ENCODE measurements at regions not wholly inside any gene's neighbourhood (a gene's known extent, or its start where the extent isn't known, plus 50 kb on each side); places are given as distances from the start of the nearest gene placed in this dataset.

DNA sequence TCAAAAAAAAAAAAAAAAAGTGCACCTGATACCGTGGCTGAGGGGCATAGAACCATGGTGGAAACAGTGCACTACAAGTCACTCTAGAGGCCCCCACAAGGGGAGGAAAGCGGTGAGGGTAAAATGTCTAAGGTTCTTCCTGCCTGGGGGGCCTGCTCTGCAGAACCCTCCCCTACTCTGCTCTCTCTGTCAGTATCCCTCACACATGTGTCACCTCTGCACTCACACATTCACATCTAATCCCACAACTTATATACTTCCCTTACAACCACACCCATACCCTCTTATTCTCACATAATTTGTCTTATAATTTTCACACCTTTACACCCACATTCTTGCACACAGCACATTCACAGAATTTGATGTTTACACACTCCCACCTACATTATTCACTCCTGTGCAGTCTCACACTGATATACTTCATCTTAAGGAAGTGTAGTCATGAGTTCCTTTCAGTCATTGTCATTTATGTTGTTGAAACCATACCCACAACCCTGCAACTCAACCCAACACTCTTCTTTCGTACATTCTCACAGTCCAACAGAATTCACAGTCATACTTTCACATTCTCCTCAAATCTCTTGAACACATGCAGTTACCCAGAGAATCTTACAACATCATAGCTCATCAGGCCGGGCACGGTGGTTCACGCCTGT, 68.0 kb upstream of the PAX2 start:
- TF ChIP-seq, protein P1, sequence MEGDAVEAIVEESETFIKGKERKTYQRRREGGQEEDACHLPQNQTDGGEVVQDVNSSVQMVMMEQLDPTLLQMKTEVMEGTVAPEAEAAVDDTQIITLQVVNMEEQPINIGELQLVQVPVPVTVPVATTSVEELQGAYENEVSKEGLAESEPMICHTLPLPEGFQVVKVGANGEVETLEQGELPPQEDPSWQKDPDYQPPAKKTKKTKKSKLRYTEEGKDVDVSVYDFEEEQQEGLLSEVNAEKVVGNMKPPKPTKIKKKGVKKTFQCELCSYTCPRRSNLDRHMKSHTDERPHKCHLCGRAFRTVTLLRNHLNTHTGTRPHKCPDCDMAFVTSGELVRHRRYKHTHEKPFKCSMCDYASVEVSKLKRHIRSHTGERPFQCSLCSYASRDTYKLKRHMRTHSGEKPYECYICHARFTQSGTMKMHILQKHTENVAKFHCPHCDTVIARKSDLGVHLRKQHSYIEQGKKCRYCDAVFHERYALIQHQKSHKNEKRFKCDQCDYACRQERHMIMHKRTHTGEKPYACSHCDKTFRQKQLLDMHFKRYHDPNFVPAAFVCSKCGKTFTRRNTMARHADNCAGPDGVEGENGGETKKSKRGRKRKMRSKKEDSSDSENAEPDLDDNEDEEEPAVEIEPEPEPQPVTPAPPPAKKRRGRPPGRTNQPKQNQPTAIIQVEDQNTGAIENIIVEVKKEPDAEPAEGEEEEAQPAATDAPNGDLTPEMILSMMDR (IDR thresholded peaks at IDR 0.05): no peak
- TF ChIP-seq POLR2A (IDR thresholded peaks at IDR 0.05): no peak
